Ovary (tissue), 3 donors: ENCODE measurements at regions not wholly inside any gene's neighbourhood (a gene's known extent, or its start where the extent isn't known, plus 50 kb on each side); places are given as distances from the start of the nearest gene placed in this dataset.

Experiments used
- POLR2A ChIP-seq: fragments of 450-650 bp; IDR thresholded peaks from one replicate; pipeline ENCODE4 v1.6.1; 2017; ENCODE audit warnings: antibody characterized with exemption, mild to moderate bottlenecking, moderate library complexity
- TF ChIP-seq, protein P1 (sequence below), 3 donors: fragments of 450-650 bp in 2 of 3; fragments of 200-600 bp in 1 of 3; IDR thresholded peaks; one replicate each; pipeline versions ENCODE4 v1.5.1 to v1.8.0; 2016 to 2022; ENCODE audit warnings: antibody characterized with exemption in 3 of 3, mild to moderate bottlenecking in 1 of 3
- donor health status: DM: no; HTN: no; CAD: no.

DNA sequence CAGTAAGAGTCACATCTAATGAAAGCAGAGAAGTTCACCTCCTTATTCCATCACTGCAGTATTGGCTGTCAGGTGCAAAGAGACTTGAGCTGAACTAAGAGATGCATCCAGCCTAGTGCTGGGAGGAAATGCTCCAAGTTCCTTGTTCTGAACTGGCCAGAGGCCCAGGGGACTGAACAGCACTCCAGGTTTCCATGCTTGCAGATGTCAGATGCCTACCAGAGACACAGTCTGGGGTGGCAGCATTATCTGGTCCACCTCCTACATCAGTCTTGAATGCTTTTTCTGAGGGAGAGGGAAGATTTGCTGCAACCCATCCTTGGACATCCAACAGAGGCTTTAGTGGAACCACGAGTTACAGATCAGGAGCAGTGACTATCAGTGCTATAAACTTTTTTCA lies 331.3 kb downstream of the CYRIA start:
- TF ChIP-seq, protein P1, sequence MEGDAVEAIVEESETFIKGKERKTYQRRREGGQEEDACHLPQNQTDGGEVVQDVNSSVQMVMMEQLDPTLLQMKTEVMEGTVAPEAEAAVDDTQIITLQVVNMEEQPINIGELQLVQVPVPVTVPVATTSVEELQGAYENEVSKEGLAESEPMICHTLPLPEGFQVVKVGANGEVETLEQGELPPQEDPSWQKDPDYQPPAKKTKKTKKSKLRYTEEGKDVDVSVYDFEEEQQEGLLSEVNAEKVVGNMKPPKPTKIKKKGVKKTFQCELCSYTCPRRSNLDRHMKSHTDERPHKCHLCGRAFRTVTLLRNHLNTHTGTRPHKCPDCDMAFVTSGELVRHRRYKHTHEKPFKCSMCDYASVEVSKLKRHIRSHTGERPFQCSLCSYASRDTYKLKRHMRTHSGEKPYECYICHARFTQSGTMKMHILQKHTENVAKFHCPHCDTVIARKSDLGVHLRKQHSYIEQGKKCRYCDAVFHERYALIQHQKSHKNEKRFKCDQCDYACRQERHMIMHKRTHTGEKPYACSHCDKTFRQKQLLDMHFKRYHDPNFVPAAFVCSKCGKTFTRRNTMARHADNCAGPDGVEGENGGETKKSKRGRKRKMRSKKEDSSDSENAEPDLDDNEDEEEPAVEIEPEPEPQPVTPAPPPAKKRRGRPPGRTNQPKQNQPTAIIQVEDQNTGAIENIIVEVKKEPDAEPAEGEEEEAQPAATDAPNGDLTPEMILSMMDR (IDR thresholded peaks at IDR 0.05): no peak
- no peak for TF ChIP-seq POLR2A
